Keratinocyte (primary cell): ENCODE measurements at regions not wholly inside any gene's neighbourhood (a gene's known extent, or its start where the extent isn't known, plus 50 kb on each side); places are given as distances from the start of the nearest gene placed in this dataset.
A peak's percentile ranks its signal among the peaks of the same experiment; 100 is the strongest.

Experiments
- DNase-seq: peaks from one replicate; pipeline ENCODE4 v3.0.0-alpha.2; 2011; ENCODE audit warnings: low read depth, missing footprints, low spot score
- FAIRE-seq: peaks from 2 replicates; lab custom pipeline; 2011; peaks lifted over from hg19 to GRCh38; lab: Jason Lieb, UNC
- H2AFZ ChIP-seq: 2 replicates; pipeline ENCODE4 v1.6.0; 2012; ENCODE audit warnings: low read length, control low read depth, inconsistent platforms; ENCODE audit not compliant: control insufficient read depth
- H3K27ac ChIP-seq: 2 replicates; pipeline ENCODE4 v1.5.1; 2011; ENCODE audit warnings: low read length; ENCODE audit not compliant: control insufficient read depth, insufficient read depth
- H3K27me3 ChIP-seq: 3 replicates; pipeline ENCODE4 v1.6.0; 2011; ENCODE audit warnings: low read length; ENCODE audit not compliant: control insufficient read depth, insufficient read depth; ENCODE audit errors: extremely low read depth
- H3K36me3 ChIP-seq, 2 experiments: 2 replicates in 1 of 2; 3 replicates in 1 of 2; pipeline ENCODE4 v1.5.1; 2011; ENCODE audit warnings: low read length in 2 of 2, mild to moderate bottlenecking in 1 of 2; ENCODE audit not compliant: control insufficient read depth in 2 of 2, insufficient read depth in 2 of 2; ENCODE audit errors: extremely low read depth in 1 of 2
- H3K4me1 ChIP-seq: 3 replicates; pipeline ENCODE4 v1.5.1; 2011; ENCODE audit warnings: low read length; ENCODE audit not compliant: control insufficient read depth, insufficient read depth; ENCODE audit errors: extremely low read depth
- H3K4me2 ChIP-seq: 3 replicates; pipeline ENCODE4 v1.6.0; 2011; ENCODE audit warnings: low read depth, low read length; ENCODE audit not compliant: control insufficient read depth, insufficient read depth; ENCODE audit errors: extremely low read depth
- H3K4me3 ChIP-seq, 3 experiments: fragments of 200-600 bp in 1 of 3; sonication (generic) in 1 of 3; 2 replicates in 2 of 3; 3 replicates in 1 of 3; pipeline ENCODE4 v1.5.1; 2011 to 2016; ENCODE audit warnings: low read length in 3 of 3, mild to moderate bottlenecking in 3 of 3, control low read depth in 2 of 3, inconsistent platforms in 1 of 3, low read depth in 1 of 3, mixed read lengths in 1 of 3, mixed run types in 1 of 3, moderate library complexity in 1 of 3; ENCODE audit not compliant: control insufficient read depth in 2 of 3, insufficient read depth in 2 of 3; ENCODE audit errors: extremely low read depth in 1 of 3
- H3K79me2 ChIP-seq: 2 replicates; pipeline ENCODE4 v1.6.0; 2012; ENCODE audit warnings: low read length; ENCODE audit not compliant: control insufficient read depth, insufficient read depth
- H3K9ac ChIP-seq: 3 replicates; pipeline ENCODE4 v1.6.0; 2011; ENCODE audit warnings: low read length; ENCODE audit not compliant: control insufficient read depth, insufficient read depth; ENCODE audit errors: extremely low read depth
- H3K9me1 ChIP-seq: 3 replicates; pipeline ENCODE4 v1.6.0; 2011; ENCODE audit warnings: low read length; ENCODE audit not compliant: control insufficient read depth, insufficient read depth; ENCODE audit errors: extremely low read depth
- H3K9me3 ChIP-seq: 2 replicates; pipeline ENCODE4 v1.5.1; 2012; ENCODE audit warnings: low read depth, low read length; ENCODE audit not compliant: control insufficient read depth
- H4K20me1 ChIP-seq: 3 replicates; pipeline ENCODE4 v1.6.0; 2011; ENCODE audit warnings: low read length; ENCODE audit not compliant: control insufficient read depth, insufficient read depth; ENCODE audit errors: extremely low read depth
- EZH2 ChIP-seq: IDR thresholded peaks from one replicate; pipeline ENCODE4 v1.6.1; 2012; ENCODE audit warnings: inconsistent platforms, mild to moderate bottlenecking, low read length, moderate library complexity
- dilution Hi-C: fragments of 300-500 bp; cut with MboI; formaldehyde crosslinking; loops from one replicate; pipeline ENCODE4 v1.7.0; 2020; ENCODE audit warnings: low sequenced_read_pairs; ENCODE audit not compliant: extremely low pct_ligation_motif_present
- TF ChIP-seq, protein P1 (sequence below), 3 experiments: IDR thresholded peaks in 1 of 3; conservative IDR thresholded peaks in 1 of 3; optimal IDR thresholded peaks in 1 of 3; 2 replicates in 2 of 3; 3 replicates in 1 of 3; pipeline versions ENCODE3 to v1.5.1; 2011; ENCODE audit warnings: low read length in 3 of 3, mild to moderate bottlenecking in 3 of 3, moderate library complexity in 2 of 3, control low read depth in 1 of 3, inconsistent platforms in 1 of 3; ENCODE audit not compliant: insufficient read depth in 2 of 3; ENCODE audit errors: extremely low read depth in 1 of 3

DNA sequence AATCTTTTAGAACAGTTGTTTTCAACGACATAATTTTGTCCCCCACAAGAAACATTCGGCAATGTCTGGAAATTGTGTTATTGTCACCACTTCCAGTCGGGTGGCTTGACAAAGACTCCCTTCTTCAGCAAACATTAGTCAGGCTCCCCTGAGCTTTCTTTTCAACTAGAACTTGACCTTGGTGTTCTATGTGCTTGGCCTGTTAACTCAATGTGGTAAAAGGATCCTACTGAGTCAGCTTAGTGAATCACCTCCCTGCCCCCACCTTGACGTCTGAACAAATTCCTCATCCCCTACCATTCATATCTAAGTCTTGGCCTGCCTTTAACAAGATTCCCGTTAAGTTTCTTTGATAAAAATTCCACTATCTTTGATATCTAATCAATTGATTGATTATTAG lies 465.0 kb upstream of the ROBO1 start:
- no peaks in the 10 kb centered on the region for H3K36me3 ChIP-seq
- FAIRE-seq (peak; percentile 56), DNase-seq (peak; percentile 19)
- no peak overlapping the region for H3K4me2 ChIP-seq
- no peak for TF ChIP-seq EZH2
- TF ChIP-seq, protein P1, sequence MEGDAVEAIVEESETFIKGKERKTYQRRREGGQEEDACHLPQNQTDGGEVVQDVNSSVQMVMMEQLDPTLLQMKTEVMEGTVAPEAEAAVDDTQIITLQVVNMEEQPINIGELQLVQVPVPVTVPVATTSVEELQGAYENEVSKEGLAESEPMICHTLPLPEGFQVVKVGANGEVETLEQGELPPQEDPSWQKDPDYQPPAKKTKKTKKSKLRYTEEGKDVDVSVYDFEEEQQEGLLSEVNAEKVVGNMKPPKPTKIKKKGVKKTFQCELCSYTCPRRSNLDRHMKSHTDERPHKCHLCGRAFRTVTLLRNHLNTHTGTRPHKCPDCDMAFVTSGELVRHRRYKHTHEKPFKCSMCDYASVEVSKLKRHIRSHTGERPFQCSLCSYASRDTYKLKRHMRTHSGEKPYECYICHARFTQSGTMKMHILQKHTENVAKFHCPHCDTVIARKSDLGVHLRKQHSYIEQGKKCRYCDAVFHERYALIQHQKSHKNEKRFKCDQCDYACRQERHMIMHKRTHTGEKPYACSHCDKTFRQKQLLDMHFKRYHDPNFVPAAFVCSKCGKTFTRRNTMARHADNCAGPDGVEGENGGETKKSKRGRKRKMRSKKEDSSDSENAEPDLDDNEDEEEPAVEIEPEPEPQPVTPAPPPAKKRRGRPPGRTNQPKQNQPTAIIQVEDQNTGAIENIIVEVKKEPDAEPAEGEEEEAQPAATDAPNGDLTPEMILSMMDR (optimal IDR thresholded peaks at IDR 0.05 in 1 of 3, IDR thresholded peaks at IDR 0.05 in 1 of 3, conservative IDR thresholded peaks at IDR 0.05 in 1 of 3; ENCODE audit: extremely low read depth in 1 of 3, insufficient read depth in 2 of 3, low read length in 3 of 3): no peak
- H3K4me1 ChIP-seq: peaks cover 13% of the 10 kb centered on the region
- no peaks in the 10 kb centered on the region for H4K20me1 ChIP-seq
- no peaks in the 10 kb centered on the region for H3K9me3 ChIP-seq
- H3K27ac ChIP-seq: no peak overlapping the region
- no peaks in the 10 kb centered on the region for H3K9me1 ChIP-seq
- no peak overlapping the region for H3K9ac ChIP-seq
- H3K27me3 ChIP-seq: no peaks in the 10 kb centered on the region
- peak overlapping the region; percentile 6 for H2AFZ ChIP-seq
- dilution Hi-C loops: no loop called here
- H3K79me2 ChIP-seq: no peaks in the 10 kb centered on the region
- H3K4me3 ChIP-seq: no peak overlapping the region

DNA sequence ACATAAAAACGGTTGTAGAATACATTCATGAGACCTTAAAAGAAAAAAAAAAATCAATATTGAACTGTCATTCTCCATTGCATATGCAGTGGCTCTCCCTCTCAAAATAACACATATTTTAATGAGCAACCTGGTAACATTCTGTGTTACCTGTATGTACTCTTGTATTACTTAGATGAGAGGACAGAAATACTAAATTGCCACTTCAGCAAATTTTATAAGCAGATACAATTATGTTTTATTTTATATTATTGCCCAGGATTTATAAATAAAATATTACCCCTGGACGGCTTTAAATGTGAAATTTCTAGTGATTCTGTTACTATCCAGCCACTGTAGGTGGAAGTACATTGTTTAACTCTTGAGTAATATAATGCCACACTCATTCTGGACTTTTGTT lies 463.2 kb upstream of the ROBO1 start:
- TF ChIP-seq, protein P1 (optimal IDR thresholded peaks at IDR 0.05 in 1 of 3, IDR thresholded peaks at IDR 0.05 in 1 of 3, conservative IDR thresholded peaks at IDR 0.05 in 1 of 3; ENCODE audit: extremely low read depth in 1 of 3, insufficient read depth in 2 of 3, low read length in 3 of 3): no peak
- no peak for TF ChIP-seq EZH2
- FAIRE-seq: no peak

More for the DNA sequence above, 463.2 kb upstream of the ROBO1 start:
- no peak for DNase-seq
- Histone ChIP-seq H3K4me2 (no peak overlapping the region), H3K4me3 (no peak overlapping the region), H3K9me1 (no peaks in the 10 kb centered on the region), H3K79me2 (no peaks in the 10 kb centered on the region), H2AFZ (no peak overlapping the region), H3K9me3 (no peaks in the 10 kb centered on the region), H3K9ac (no peak overlapping the region), H3K27me3 (no peaks in the 10 kb centered on the region), H3K36me3 (no peaks in the 10 kb centered on the region), H3K4me1 (peaks cover 13% of the 10 kb centered on the region), H4K20me1 (no peaks in the 10 kb centered on the region), H3K27ac (no peak overlapping the region)
- dilution Hi-C loops: no loop called here
